HG03066 (cell line): ENCODE measurements at regions not wholly inside any gene's neighbourhood (a gene's known extent, or its start where the extent isn't known, plus 50 kb on each side); places are given as distances from the start of the nearest gene placed in this dataset.

Source experiments
- ATAC-seq: cut with Tn5 transposase; IDR thresholded peaks from one replicate; pipeline ENCODE4 v1.9.1; 2021; ENCODE audit warnings: low read depth; ENCODE audit not compliant: unreplicated experiment

DNA sequence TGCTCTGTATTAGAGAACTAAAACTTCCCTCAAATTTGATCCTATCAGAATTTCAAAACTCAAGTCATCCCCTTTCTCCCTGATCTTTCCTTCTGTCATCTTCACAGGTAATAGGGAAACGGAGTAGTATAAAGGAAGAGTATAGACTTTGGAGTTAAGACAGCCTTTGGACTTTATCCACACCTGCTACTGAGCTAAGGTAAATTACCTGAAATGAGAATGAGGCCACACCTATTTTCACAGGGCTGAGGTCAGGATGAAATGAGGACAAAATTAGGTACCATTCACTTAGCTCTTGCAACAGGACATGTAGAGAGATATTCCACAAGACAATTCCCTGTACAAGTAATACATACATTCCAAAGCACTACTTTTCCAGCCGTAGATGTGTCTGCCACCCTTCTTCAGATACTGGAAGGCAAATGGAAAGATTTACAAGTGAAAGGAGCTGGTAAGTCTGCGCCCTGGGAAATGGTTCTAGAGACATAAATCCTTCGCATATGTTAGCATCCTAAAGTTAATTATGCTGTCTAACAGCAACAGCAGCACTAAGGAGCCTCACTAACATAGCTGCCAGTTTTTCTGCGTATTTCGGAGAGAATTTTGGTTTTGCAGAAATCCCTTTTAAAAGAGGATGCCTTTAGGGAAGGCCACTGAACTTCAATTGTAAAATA, 461.8 kb downstream of the SHQ1 start:
- no peak for ATAC-seq

DNA sequence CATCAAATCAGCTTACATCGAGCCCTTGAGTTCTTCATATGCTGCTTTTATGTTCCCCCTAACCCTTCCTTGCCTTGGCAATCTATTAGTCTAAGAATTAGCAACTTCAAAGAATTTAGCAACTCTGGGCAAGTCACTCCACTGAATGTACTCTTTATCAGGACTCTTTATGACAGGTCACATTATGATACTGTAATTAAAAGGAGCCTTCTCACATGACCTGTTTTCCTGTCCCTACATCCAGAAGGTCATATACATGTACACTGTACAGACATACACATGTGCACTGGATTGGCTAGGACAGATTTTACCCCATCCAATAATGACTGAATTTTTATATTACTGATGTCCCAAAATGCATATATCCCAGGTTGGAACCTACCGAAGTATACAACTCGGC, 463.1 kb downstream of the SHQ1 start:
- no peak for ATAC-seq

DNA sequence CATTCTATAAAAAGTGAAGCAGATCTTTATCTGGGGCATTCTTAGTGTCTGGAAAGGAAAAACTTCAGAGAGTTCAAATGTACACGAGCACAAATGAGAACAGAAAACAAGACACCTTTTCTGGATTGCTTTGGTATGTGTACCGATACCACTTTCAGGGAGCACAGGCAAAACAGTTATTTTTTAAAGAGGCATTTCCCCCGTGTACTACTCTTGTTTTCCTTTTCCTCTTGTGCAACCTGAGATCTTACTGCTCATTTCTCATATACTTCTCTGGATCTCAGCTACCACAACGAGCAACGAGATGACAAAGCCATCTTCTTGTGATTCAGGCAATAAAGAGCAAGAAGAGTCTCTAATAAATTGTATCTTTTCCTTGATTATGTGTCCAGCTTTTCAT, 463.6 kb downstream of the SHQ1 start:
- ATAC-seq: no peak

DNA sequence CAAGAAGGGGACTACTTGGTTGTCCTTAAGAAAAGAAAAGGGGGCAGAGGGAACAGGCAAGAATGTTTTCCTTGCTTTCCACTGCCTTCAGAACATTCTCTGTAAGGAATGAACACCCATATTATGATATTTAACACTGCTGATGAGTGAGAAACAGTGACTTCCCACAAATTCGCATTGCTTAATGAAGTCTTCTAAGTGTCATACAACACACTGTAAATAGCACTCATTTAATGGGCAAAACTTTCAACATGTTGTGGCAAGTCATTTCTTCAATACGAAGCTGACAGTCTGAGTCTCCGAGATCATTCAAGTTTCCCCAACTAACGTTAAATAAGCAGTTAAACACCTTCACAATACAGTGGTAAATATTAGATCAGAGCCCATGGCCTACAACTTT, 464.4 kb downstream of the SHQ1 start:
- no peak for ATAC-seq

DNA sequence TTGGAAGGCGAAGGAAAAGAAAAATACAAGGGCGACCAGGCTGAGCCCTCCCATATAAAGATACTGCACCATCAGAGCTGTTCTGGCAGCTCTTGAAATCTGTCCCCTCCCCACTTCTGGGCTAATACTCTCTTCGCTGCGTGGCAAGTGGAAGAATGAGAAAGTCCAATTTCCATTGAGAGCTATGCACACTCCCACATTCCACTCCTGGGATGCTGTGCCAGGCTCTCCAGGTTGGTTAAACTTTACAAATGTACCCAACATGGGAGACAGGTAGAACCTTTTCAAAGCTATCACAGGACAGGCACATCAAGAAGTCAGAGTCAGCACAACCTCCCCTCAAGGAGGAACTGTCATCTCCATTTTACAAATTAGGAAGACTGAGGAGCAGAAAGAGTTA, 465.0 kb downstream of the SHQ1 start:
- ATAC-seq: no peak

DNA sequence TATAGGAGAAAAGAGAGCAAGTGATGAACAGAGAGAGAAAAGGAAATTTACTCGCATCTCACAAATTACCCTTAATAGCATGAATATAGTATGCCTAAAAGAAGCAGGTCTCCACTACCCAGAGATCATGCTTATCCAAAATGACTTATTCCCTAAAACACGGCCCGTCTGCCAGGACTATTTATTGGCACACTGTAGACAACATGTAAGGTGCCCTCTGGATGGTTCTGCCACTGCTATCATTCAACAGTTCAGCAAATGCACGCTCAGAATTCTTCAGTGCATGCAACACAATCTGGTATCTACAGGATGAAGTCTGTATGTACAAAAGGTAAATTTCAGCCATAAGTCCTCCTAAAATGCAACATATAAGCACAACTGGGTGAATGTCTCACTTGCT, 465.8 kb downstream of the SHQ1 start:
- ATAC-seq: no peak

DNA sequence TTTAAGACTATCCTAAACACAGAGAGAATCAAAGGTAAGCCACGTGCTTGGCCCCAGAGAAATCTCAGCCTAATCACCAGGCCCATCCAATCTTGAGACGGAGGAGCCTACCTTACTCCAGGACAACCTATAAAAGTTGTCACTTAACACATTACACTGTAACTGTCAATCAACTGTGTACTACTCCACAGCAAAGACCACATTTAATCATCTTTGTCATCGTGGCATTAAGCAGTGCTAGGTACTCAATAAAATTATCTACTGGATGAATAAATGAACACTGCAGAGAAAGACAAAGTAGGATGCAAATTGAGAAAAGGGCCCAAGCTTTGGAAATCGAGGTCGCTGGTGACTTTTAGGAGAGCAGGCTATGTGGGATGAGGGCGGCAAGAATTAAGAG, 466.7 kb downstream of the SHQ1 start:
- ATAC-seq: no peak

DNA sequence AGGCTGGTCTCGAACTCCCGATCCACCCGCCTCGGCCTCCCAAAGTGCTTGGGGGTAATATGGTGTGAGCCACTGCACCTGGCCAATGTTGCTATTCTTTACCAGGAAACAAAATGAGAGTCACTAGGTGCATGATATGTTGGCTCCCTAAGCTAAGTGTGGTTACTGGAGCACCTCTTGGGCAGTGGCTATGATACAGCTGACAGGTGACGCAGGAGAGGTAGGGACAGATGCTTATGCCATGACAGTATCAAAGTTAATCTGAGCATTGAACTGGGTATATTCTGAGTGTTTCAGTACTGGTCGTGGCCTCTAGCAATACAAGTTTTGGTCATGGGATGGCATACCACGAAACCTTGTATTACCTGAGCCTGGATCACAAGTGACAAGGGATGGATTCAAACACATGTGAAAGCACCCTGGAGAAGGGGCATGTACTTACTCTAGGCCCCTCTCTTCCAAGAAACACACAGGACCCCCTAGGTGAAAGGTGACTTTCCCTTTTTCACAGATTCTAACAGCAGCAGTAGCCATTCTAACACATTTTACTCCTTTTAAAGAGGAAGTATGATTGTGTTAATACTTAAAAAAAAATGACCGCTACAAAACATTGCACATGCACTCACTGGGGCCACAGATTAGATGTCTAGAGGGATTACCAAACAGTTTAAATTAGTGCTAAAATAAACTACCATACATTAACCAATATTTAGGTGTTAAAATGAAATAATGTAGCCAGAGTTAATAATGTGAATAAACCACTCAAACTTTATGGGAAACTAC, 467.3 kb downstream of the SHQ1 start:
- ATAC-seq: no peak

DNA sequence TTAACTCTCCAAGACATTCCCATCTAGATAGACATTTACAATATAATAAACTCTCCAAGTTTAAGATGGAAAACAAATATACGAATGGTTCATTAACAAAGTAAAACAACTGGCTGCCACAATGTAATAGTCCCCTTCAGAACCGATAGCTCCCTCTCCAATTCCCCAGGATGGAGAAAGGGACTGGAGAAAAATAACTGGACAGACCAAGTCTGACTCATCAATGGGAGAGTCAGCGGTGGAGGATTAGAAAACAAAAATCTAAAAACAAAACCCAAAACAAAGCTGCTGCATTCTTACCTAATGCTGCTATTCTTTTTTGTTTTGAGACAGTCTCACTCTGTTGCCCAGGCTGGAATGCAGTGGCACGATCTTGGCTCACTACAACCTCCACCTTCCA, 468.1 kb downstream of the SHQ1 start:
- no peak for ATAC-seq

DNA sequence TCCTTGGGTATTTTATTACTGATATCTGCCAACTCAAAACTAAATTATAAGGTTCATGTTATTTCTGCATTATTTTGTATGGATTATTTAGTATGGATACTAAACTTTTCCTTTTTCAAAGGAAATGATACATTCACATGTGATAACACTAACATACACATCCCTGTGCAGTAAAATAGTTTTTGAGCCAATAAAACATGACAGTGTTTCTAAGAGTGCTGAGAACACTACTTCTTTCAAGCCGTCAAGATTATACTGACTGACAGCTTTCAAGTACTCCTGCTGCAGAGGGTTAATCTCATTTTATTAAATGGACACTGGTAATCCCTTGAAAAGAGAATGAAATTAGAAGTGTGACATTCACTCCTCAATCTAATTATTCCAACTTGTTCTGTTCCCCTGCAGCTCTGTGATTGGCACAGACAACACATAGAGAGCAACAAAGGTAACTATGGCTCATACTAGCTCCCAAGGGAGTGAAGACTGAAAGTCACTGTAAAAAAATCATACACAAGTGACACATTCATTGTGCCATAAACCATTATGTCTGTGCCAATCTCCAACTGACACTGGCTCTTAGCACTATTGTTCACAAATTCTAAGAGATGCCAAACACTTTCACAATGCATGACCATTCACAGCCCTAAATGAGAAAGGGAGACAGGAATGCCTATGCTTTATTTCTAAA, 468.6 kb downstream of the SHQ1 start:
- ATAC-seq: no peak

DNA sequence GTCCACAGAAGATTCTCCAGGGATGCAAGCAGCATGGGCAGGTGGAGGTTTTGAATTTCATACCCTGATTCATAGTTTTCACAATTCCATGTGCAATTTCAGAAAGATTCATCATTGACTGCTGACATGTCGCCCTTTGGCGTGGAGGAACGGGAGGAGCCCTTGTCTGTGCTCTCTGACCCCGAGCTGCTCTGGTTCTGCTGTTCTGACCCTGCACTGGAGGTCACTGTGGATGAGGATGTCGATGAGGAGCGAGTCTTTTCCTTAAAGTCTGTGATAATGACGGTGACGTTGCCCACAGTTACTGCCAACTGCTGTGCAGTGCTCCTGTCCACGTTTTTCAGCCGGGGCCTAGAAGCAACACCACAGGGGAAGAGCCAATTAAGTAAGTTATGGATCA, 470.0 kb downstream of the SHQ1 start:
- no peak for ATAC-seq

DNA sequence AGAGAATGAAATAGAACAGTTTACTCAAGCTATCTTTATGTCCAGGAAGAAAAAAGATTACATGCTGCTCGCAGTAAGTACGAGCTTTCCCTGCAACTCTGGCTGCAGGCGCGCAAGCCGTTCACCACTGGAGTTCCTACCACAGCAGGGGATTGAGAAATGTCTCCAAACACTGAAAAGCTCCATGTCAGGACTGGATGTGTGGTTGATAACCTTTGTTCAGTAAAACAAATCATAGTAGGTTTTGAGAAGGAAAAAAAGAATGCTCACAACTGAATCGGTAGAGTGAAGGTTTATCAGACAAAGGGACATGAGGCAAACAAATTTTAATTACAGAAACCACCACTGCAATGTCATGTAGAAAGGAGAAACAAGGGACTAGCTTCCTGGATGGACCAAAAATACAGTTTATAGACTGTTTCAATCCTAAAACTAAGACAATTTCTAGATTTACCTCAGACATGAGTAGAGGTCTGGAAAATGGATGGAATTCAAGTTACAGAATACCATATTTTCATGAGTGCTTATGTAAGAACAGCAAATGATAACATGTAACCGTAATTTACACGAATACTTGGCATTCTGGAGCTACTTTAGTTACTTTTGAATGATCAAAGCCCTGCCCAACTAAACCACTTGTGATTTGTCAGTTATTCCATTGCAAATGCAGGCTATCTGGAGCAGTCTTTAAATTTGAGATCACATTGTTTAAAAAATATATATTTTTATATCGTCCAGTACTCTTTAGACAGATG, 471.1 kb downstream of the SHQ1 start:
- ATAC-seq: no peak

DNA sequence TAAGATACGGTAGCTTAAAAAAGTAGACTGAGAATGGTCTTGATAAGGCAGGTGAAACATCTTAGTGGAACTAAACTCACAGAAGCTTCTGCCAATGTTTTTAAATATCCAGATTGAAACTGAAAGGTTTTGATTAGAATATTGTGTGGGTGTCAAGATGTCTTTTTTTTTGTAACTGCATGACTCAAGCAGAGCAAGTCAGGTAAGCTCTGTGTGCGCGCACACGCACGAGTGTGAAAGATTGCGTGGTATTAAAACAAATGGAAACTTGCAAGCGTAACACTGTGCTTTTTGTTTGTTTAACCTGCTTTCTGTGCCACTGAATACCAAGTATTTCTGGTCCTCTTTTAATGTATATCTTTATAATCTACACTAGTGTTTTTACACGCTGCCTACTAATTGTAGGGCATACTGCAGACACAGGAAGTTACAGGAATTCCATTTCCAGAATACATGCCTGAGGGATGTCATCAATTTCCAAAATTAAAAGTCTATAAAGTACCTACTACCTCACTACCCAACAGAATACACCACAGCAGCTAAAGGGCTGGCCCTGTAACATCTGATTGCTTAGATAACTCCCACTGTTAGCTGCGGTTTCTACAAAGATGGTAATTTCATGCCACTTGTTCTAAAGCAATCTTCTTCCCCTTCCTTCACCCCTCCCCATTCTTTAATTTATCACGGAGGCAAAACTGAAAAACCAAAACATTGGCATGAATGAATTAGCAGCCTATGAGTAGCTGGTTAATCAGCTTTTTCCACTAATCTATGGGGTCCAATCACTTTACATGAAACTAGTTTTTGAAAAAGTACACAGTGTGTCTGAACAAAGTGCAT, 472.8 kb downstream of the SHQ1 start:
- no peak for ATAC-seq

DNA sequence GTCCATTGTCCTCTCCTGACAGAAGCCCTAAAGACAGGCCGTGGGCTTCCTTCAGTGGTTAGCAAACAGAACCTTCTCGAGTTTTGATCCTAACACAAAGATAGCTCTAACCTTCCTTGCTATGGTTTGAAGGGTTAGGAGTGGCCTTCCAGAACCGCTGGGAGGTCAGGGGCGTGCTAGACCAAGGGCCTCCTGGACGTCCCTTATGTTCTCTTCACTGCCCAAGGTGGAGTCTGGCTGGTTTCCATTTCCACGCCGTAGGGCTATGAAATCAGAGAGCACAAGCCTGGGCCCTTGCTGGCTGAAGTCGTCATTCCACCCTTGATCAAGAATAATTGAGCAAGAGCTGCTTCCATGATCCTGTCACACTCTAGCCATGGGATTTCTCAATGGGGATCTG, 475.1 kb downstream of the SHQ1 start:
- ATAC-seq: no peak

DNA sequence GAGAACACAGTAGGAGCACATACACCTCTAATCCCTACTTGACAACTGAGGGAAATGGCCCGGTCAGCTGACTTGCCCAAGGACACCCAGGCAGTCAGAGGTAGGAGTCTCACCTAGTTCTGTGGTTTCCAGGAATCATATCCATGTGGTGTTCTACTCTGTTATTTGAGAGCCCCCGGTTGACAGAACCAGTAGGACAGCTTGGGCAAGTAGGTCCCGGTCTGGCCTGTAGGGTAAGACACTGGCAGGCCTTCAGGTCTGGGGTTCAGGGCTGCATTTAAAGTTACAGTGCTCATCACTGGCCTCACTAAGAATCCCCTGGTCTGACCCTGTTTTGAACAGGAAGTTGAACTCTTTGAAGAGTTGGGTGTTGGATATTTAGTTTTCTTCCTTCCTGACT, 476.1 kb downstream of the SHQ1 start:
- no peak for ATAC-seq

DNA sequence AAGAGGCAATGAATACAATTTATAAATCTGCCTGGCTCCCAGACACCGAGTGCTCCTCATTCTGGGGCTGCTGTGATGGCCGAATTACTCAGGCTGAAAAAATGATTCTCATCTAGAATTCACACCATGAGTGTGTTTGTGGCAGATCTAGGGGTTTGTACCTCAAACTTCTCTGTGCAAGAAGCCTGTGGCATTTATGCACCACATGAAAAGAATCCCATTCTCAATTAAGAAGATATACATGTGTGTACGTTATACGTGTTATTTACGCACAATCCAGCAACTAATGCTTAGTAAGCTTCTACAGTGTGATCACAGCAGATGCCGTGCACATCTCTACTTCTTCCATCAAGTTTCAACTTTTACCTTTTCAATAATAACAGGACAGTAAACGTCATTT, 476.8 kb downstream of the SHQ1 start:
- no peak for ATAC-seq

DNA sequence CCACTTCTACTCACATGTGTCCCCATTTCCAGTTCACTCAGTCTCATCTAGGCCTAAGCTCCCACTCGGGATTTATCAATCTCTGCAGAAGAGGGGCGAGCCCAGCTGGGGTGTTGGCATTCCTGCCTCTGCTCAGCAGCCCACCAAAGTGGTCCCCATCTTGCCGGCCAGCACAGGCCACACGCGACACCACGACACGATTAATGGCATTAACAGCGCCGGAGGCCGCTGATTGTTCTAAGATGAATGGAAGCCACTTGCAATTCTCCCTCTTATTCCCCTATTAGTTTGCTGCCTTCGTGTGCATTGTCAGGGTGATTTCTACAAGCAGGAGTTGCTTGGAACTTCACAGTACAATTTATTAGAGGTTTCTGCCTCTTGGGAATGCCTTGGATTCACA, 477.3 kb downstream of the SHQ1 start:
- ATAC-seq: no peak

DNA sequence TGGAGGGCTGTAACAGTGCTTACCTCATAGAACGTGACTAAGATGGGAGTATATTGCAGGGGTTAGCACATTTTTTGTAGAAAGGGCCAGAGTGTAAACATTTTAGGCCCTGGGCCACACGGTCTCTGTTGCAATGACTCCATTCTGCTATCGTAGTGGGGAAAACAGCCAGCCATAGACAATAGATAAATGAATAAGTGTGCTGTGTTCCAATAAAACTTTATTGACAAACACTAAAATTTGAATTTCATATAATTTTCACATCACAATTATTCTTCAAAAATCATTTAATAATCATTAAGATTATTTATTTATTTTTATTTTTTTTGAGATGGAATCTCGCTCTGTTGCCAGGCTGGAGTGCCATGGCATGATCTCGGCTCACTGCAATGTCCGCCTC, 478.6 kb downstream of the SHQ1 start:
- ATAC-seq: no peak

DNA sequence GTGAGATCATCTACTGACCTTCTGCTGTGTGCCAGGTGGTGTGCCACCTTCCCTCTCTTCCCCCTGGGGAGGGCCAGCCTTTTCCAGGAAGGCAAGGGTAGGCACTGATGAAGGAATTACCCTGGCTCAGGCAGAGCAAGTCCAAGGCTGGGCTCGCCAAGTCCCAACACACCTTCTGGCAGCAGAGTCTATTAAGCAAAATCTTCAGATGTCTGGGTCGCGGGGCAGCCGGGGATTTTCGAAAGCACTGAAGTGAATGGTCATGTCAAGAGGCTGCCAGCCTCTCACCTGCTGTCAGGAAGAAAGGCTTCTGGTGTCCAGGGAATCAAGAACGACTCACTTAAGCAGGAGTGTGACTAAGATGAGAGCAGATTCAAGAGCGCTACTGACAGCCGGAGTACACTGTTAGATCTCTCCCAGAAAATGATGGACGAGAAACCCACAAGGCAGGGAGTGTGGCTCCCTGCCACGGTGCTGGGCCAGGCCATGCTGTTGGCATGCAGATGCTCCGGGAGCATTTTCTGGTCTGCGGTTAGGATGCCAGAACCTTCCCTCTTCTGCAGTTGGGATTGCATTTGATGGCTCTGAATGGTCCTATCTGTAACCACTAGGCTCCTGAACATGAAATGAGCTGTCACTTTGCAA, 479.8 kb downstream of the SHQ1 start:
- ATAC-seq: no peak

DNA sequence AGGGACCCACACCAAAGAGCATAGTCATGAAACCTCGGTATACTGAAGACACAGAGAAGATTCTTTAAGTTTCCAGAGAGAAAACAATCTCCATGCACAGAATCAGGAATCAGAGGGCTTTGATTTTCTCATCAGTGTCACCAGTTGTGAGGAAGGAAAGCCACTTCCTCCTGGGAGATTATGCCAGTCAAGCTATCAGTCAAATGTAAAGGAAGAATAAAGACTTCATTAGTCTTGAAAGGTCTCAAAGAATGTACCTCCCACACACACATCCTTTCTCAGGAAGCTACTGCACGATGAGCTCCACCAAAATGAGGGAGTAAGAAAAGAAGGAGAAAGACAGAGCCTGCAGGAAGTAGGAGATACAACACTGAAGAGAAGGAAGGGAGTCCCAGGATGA, 486.3 kb downstream of the SHQ1 start:
- no peak for ATAC-seq
